Activated CD8-positive, alpha-beta memory T cell treated with anti-CD3 and anti-CD28 coated beads, Interleukin-2, amount 10 ng/mL, durations not matched to agents 7 days and 5 days (primary cell): ENCODE measurements at regions not wholly inside any gene's neighbourhood (a gene's known extent, or its start where the extent isn't known, plus 50 kb on each side); places are given as distances from the start of the nearest gene placed in this dataset.

ENCODE experiments used
- ATAC-seq: fragments of 150-1000 bp; cut with Tn5 transposase; one replicate; pipeline ENCODE4 v1.10.0; 2021; ENCODE audit warnings: moderate library complexity
- CTCF ChIA-PET: fragments of 350-600 bp; sonication (Branson Sonifier 250); formaldehyde crosslinking; loops from one replicate; lab custom pipeline; 2021; ENCODE audit warnings: antibody characterized with exemption; lab: Charles Lee
- DNase-seq: peaks from one replicate; pipeline ENCODE4 v3.0.0-alpha.2; 2020
- H3K27ac Mint-ChIP-seq: one replicate; pipeline ENCODE4 v1.8.0; 2021; ENCODE audit warnings: mild to moderate bottlenecking, mixed read lengths
- H3K27me3 Mint-ChIP-seq: one replicate; pipeline ENCODE4 v1.8.0; 2021; ENCODE audit warnings: mixed read lengths
- H3K36me3 Mint-ChIP-seq: one replicate; pipeline ENCODE4 v1.8.0; 2021; ENCODE audit warnings: mild to moderate bottlenecking, mixed read lengths
- H3K4me1 Mint-ChIP-seq: one replicate; pipeline ENCODE4 v1.8.0; 2021; ENCODE audit warnings: mixed read lengths
- H3K4me3 Mint-ChIP-seq: one replicate; pipeline ENCODE4 v1.8.0; 2021; ENCODE audit warnings: mild to moderate bottlenecking, moderate library complexity, mixed read lengths
- H3K9me3 Mint-ChIP-seq: one replicate; pipeline ENCODE4 v1.8.0; 2022; ENCODE audit warnings: low read depth, mixed read lengths

DNA sequence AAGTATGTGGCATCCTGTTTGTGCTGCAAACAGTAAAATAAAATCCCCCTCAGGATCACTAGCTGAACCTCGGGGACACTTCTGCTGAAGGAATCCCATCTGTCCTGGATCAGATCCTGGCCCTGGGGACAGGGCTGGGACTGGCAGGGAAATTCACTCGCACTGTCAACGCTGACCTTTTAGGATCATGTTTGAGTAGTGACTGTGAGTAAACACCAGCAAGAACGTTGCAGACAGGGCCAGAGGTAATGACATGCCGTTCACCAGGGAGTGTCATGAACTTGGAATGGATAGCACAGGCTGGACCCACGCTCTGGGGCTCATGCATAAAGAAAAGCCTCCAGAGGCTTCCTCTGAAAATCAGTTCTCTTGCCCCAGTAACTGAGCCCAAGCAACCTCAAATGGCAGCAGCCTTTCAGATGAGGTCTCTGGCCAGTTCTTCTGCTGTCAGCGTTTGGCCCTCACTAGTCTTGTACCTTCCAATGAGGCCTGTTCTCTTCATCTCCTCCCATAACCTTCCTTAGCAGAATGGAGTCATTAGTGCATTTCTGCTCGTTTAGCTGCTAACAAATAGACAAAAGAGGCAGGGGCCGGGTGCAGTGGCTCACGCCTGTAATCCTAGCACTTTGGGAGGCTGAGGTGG lies 51.0 kb upstream of the BARX2 start:
- no peak overlapping the region for H3K4me3 Mint-ChIP-seq
- DNase-seq (no peak), ATAC-seq (no peak)
- peaks cover 2% of the 10 kb centered on the region for H3K27me3 Mint-ChIP-seq
- H3K9me3 Mint-ChIP-seq: no peaks in the 10 kb centered on the region
- no peaks in the 10 kb centered on the region for H3K36me3 Mint-ChIP-seq
- H3K27ac Mint-ChIP-seq: no peak overlapping the region
- no peaks in the 10 kb centered on the region for H3K4me1 Mint-ChIP-seq
- CTCF ChIA-PET: no interaction called here

DNA sequence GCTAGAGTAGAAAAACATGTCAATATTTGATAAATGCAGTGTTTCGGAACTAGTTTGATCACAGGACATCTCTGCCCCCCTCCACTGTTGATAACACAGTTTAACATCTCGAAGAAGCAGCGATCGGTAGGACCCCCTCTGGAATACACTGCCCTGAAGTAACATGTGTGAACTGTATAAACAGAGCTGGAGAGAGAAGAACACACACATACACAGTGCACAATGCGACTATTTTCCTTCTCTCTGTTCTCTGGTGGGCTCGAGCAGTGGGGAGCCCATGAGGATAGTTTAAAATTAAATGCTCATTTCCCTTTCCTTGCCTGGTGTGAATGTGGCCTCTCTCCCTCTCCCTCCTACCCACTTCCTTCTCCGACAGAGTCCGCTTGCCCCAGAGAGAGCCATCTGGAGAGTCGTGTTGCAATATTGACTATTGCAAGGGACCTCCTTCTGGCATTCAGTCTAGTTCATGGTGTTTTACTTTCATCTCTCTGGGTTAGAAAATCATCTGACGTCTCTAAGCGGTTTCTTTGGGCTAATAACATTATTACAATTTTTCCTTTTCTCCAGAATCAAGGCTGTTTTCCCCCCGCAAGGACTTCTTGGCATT lies 51.6 kb upstream of the BARX2 start:
- Mint-ChIP-seq H3K27ac (no peak overlapping the region), H3K9me3 (no peaks in the 10 kb centered on the region), H3K4me1 (no peaks in the 10 kb centered on the region), H3K36me3 (no peaks in the 10 kb centered on the region), H3K4me3 (no peak overlapping the region), H3K27me3 (peaks cover 2% of the 10 kb centered on the region)
- no peak for ATAC-seq
- no peak for DNase-seq
- CTCF ChIA-PET: no interaction called here

DNA sequence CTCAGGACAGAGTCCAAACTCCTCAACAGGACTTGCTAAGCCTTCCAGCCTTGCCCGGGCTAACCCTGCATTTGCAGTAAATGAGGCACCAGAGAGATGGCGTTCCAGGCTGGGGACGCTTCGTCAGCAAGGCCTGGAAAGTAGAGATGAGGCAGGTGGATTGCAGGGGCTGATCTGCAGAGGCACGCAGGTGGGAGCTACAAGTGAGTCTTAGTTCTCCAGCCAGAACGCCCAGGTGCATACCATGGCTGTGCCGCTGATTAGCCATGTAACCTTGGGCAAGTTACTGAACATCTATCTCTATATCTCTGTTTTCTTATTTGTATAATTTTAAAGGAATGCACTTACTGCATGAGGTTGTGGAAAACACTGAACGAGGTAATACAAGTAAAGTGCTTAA lies 52.7 kb upstream of the BARX2 start:
- Mint-ChIP-seq H3K9me3 (no peaks in the 10 kb centered on the region), H3K4me1 (no peaks in the 10 kb centered on the region), H3K4me3 (no peak overlapping the region), H3K27me3 (peaks cover 2% of the 10 kb centered on the region), H3K36me3 (no peaks in the 10 kb centered on the region), H3K27ac (no peak overlapping the region)
- DNase-seq (no peak), ATAC-seq (no peak)
- CTCF ChIA-PET: no interaction called here

DNA sequence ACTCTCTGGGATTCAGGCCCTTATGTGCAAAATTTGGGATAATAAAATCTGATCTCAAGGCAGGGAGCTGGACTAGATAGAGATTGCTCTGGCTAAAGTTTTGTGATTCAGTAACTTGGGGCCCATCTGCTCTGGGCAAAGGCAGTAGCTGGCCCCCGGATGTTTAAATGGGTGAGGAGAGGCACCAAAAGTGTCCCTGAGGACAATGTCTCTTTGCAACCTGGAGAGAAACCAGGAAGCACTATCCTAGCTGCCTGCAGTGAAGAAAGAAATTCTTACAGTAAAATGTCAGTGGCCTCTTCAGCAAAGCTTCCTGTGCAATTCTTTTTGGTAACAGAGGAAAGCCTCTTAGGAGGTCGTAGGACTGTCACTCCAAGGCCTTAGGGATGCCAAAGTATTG lies 54.6 kb upstream of the BARX2 start:
- ATAC-seq (no peak), DNase-seq (no peak)
- CTCF ChIA-PET: no interaction called here
- H3K4me1 Mint-ChIP-seq: no peaks in the 10 kb centered on the region
- no peak overlapping the region for H3K27ac Mint-ChIP-seq
- no peaks in the 10 kb centered on the region for H3K9me3 Mint-ChIP-seq
- no peaks in the 10 kb centered on the region for H3K36me3 Mint-ChIP-seq
- H3K27me3 Mint-ChIP-seq: peaks cover 2% of the 10 kb centered on the region
- H3K4me3 Mint-ChIP-seq: no peak overlapping the region

DNA sequence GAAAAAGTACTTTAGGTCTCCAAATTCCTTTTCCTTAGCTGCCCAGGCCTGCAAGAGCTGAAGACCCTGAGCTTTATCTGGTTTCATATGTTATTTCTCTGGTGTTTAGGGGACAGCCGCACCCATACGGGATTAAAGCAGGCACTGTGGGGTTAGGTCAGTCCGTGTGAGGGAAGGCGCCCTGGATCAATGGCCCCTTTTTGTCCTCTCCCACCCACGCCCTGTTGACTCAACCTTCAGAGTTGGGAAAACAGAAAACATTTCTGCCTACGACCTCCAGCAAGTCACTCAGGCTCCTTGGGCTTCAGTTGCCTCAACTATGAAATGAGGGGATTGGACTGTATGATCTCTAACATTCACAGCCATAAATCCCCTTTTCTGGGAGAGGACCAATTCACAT lies 55.2 kb upstream of the BARX2 start:
- Mint-ChIP-seq H3K27ac (no peak overlapping the region), H3K4me3 (no peak overlapping the region), H3K36me3 (no peaks in the 10 kb centered on the region), H3K4me1 (no peaks in the 10 kb centered on the region), H3K9me3 (no peaks in the 10 kb centered on the region), H3K27me3 (peaks cover 2% of the 10 kb centered on the region)
- ATAC-seq (no peak), DNase-seq (no peak)
- CTCF ChIA-PET: interaction anchor here (0.9 kb wide), 1 partner anchor 11 kb away, joined by 4 read pairs; no protein-coding TSS in a partner anchor

DNA sequence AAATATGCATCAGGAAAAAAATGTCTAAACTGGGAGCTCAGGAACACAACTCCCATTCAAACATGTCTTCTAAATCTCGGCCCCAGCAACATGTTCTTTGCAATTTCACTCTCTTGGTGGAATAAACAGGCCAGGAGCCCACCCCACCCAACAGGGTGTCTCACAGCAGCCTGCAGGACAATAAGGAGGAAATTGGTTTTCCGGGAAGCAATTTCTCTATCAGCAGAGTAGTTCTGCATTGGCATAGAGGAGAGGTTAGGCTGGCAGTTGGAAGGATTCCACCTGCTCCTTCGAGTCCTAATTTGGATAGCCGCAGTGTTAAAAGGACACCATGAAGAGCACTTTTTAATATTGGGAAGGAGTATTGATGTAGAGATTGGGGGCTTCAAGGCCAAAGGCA lies 55.9 kb upstream of the BARX2 start:
- H3K27me3 Mint-ChIP-seq: peaks cover 2% of the 10 kb centered on the region
- no peak overlapping the region for H3K4me3 Mint-ChIP-seq
- CTCF ChIA-PET: interaction anchor here (0.9 kb wide), 1 partner anchor 12 kb away, joined by 4 read pairs; no protein-coding TSS in a partner anchor
- H3K36me3 Mint-ChIP-seq: no peaks in the 10 kb centered on the region
- no peak overlapping the region for H3K27ac Mint-ChIP-seq
- no peaks in the 10 kb centered on the region for H3K4me1 Mint-ChIP-seq
- ATAC-seq (no peak), DNase-seq (no peak)
- H3K9me3 Mint-ChIP-seq: no peaks in the 10 kb centered on the region

DNA sequence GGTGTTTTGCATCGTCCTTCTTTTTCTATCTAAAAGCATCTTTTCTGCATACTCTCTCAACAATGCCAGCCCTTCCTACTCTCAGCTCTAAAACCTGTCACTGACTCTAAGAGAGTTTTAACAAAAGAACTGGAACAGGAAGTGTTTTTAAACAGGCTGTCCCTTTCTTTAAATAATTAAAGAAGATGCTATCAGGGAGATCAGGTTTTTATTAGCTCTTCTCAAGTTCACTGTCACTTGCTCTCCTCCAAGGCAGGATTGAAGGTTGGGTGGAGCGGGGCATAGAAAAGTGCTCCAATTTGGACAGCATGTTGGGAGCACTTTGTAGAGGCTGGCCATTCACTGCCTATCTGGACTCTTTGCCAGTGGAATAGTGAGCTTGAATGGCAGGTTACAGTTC lies 56.4 kb upstream of the BARX2 start:
- no peaks in the 10 kb centered on the region for H3K36me3 Mint-ChIP-seq

DNA sequence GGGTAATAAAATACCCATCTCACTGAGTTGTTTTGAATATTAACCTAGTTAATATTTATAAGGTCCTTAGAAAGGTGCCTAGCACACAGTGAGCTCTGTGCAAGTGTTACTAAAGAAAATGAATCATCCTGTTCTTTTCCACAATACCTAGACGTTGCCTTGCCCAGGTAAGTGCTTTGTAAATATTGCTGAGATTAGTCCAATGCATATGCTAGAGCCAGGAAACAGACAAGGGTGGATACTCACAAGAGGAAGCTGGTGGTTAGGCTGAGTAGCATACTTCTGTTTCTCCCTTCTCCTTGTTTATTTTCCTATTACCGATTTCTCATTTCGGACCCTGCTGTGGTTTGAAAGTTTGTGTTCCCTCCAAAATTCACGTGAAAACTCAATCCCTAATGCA lies 58.1 kb upstream of the BARX2 start:
- Mint-ChIP-seq H3K36me3 (no peaks in the 10 kb centered on the region), H3K27me3 (no peaks in the 10 kb centered on the region), H3K27ac (no peak overlapping the region), H3K9me3 (no peaks in the 10 kb centered on the region), H3K4me3 (no peak overlapping the region), H3K4me1 (no peaks in the 10 kb centered on the region)
- no peak for DNase-seq
- CTCF ChIA-PET: no interaction called here
- ATAC-seq: no peak

More for the DNA sequence above, 56.4 kb upstream of the BARX2 start:
- CTCF ChIA-PET: interaction anchor here (0.9 kb wide), 1 partner anchor 12 kb away, joined by 3 read pairs; no protein-coding TSS in a partner anchor
- peaks cover 2% of the 10 kb centered on the region for H3K27me3 Mint-ChIP-seq
- H3K4me1 Mint-ChIP-seq: no peaks in the 10 kb centered on the region
- no peak overlapping the region for H3K27ac Mint-ChIP-seq
- no peak for DNase-seq
- H3K4me3 Mint-ChIP-seq: no peak overlapping the region
- no peaks in the 10 kb centered on the region for H3K9me3 Mint-ChIP-seq
- ATAC-seq: no peak

DNA sequence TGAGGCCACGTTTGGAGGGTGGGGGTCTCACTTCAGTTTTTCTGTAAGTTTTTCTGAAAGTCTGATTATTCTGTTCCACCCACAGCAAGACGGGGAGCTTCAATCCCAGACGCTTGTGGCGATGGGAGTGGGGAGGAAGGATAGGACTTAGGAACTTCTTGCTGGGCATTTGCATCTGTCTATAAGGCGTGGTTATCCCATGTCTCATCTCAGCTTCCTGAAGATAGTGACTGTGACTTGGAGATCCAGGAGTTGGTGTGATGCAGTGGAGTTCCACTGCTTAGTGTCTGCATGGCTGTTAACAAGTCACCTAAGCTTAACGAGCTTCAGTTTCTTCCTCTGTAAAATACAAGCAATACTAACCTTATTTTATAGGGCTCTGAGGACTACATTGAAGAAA lies 58.9 kb upstream of the BARX2 start:
- no peaks in the 10 kb centered on the region for H3K36me3 Mint-ChIP-seq
- no peaks in the 10 kb centered on the region for H3K27me3 Mint-ChIP-seq
- H3K4me1 Mint-ChIP-seq: no peaks in the 10 kb centered on the region
- H3K4me3 Mint-ChIP-seq: no peak overlapping the region
- H3K9me3 Mint-ChIP-seq: no peaks in the 10 kb centered on the region
- ATAC-seq: no peak
- no peak for DNase-seq
- CTCF ChIA-PET: no interaction called here
- H3K27ac Mint-ChIP-seq: no peak overlapping the region

DNA sequence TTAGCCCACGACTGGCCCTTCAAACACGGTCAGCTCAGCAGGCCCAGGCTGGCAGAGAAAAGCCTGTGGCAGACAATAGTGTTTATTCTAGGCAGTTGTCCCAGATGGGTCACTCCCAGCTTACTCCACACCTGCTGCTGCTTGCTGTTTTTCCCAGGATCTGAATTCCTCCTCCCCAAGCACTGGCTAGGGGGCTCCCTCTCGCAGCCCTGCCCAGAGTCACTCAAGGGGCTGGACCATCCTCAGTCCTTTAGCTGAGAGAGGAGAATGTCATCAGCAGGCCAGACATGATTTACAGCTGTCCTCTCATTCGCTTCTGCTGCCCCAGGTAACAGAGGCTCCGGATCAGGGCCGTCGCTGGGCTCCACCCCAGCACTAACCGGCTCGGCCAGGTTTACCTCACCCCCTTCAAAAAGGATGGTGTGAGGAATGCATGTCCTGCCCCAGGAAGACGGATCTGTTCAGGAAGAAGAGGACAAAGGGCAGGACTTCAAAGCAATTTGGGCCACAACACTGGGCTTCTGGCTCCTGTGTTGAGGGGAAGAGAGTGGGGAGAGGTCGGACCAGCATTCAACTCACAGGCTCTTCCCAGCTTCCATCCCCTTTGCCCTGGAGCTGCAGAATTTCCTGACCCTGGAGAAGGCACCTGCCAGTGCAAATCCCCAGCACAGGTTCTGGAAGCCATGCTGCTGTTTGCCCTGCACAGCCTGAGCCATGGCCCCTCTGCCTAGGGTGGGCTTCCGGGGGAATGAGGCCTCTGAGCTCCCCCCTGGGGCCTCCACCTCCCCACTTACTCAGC lies 59.7 kb upstream of the BARX2 start:
- H3K27me3 Mint-ChIP-seq: no peaks in the 10 kb centered on the region
- no peak overlapping the region for H3K4me3 Mint-ChIP-seq
- H3K9me3 Mint-ChIP-seq: no peaks in the 10 kb centered on the region
- H3K4me1 Mint-ChIP-seq: no peaks in the 10 kb centered on the region
- H3K36me3 Mint-ChIP-seq: no peaks in the 10 kb centered on the region
- DNase-seq (no peak), ATAC-seq (no peak)
- CTCF ChIA-PET: interaction anchor here (1.3 kb wide), 1 partner anchor 16 kb away, joined by 4 read pairs; no protein-coding TSS in a partner anchor
- no peak overlapping the region for H3K27ac Mint-ChIP-seq

DNA sequence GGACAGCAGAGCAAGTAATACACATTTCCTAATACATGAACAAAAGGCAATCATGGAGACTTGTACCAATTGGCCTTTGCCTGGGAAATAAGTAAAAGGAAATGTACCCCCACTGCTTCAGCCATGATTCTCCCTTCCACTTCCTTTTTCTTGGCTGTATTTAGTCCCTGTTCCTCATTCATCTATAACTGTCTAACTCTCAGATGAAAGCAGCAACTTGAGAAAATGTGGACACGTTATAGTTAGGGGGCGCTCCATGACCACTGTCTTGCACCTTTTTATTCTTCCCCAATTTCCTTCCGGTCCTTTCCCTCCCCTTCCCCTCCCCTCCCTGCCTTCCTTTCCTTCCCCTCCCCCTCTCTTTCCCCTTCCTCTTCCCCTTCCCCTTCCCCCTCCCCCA lies 61.3 kb upstream of the BARX2 start:
- Mint-ChIP-seq H3K27ac (no peak overlapping the region), H3K4me3 (no peak overlapping the region), H3K36me3 (no peaks in the 10 kb centered on the region), H3K27me3 (no peaks in the 10 kb centered on the region), H3K9me3 (no peaks in the 10 kb centered on the region), H3K4me1 (no peaks in the 10 kb centered on the region)
- no peak for ATAC-seq
- CTCF ChIA-PET: no interaction called here
- no peak for DNase-seq

DNA sequence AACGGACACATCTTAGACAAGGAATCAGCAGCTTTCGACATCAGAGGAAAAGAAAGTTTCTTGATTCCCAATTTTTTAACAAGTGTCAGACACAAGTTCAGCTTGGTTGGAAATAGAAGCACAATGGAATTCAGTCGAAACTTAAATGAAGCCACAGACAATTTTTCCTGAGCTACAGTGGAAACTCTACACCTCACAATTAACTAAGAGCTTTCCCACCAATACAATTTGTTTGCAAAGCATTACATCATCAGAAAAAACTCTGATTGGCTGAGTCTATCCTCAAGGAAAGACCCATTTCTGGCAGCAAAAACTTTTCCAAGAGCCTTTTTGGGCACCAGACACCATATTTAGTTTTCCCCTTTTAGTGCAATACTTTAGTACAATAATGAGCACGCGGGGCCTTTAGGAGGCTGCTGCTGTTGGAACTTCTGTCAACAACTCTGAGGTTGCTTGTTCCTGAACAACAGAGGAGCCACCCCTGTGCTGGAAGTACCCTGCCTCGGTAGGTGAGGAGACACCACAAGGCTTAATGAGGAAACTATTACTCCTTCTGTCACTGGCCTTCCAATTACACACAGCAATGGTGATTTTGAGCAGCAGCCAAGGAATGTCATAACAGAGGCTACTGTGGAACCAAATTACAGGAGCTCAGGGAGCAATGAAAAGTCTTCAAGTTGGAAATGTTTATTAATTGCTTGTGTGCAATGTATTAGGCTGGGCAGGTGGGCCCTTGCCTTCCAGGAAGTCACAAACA lies 61.9 kb upstream of the BARX2 start:
- CTCF ChIA-PET: no interaction called here

DNA sequence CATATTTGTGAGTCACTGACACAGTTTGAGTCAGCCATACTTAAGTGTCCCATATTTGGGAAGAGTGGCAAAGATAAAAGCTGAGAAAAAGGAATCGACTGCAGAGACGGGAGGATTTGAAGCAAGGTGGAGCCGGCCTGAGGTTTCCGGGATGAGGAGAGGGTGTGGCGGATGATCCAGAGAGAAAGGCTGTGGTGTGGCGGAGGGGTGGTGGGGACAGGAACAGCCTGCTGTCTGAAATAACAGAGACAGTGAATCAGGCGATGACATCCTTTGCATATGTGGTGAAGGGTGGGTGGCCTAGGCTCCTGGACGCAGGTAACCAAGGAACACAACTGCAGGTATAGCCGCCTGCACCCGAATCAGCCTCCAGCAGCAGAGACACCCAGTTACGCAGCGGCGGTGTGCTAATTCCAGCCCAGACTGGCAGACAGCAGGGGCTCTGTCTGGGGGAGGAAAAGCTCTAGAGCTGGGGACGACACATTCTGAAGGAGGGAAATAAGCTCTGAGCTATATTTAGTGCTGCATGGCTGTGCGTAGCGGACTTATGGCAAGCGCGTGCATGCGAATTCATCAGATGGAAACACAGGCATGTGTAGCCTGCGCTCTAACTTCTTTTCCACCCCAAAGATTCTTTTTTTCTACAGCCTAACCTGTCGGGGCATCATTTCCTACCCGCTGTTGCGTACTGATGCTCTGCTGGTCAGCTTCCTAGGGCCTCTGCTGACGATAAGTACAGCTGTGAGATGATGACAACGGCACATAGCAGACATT lies 62.7 kb upstream of the BARX2 start:
- ATAC-seq (no peak), DNase-seq (no peak)
- Mint-ChIP-seq H3K4me3 (no peak overlapping the region), H3K9me3 (no peaks in the 10 kb centered on the region), H3K4me1 (no peaks in the 10 kb centered on the region), H3K27me3 (no peaks in the 10 kb centered on the region), H3K27ac (no peak overlapping the region), H3K36me3 (no peaks in the 10 kb centered on the region)
- CTCF ChIA-PET: no interaction called here

More for the DNA sequence above, 61.9 kb upstream of the BARX2 start:
- Mint-ChIP-seq H3K4me1 (no peaks in the 10 kb centered on the region), H3K36me3 (no peaks in the 10 kb centered on the region), H3K27ac (no peak overlapping the region), H3K9me3 (no peaks in the 10 kb centered on the region), H3K27me3 (no peaks in the 10 kb centered on the region), H3K4me3 (no peak overlapping the region)
- DNase-seq (no peak), ATAC-seq (no peak)
